Lung (tissue), 11 donors: ENCODE measurements at regions not wholly inside any gene's neighbourhood (a gene's known extent, or its start where the extent isn't known, plus 50 kb on each side); places are given as distances from the start of the nearest gene placed in this dataset.

ENCODE experiments used
- ATAC-seq: fragments of 200-7000 bp; cut with Tn5 transposase; one replicate; pipeline ENCODE4 v1.9.1; 2020; ENCODE audit warnings: moderate number of reproducible peaks; ENCODE audit not compliant: insufficient read depth, low FRiP score
- DNase-seq, 3 donors: peaks; one replicate each; pipeline ENCODE4 v3.0.0-alpha.2; 2013 to 2017
- H3K27ac ChIP-seq, 2 donors: one replicate each; pipeline ENCODE4 v1.5.1; 2013; ENCODE audit warnings: mild to moderate bottlenecking in 2 of 2, moderate library complexity in 2 of 2, control low read depth in 1 of 2, inconsistent platforms in 1 of 2, low read depth in 1 of 2, low read length in 1 of 2
- H3K27me3 ChIP-seq, 3 donors: one replicate each; pipeline ENCODE4 v1.5.1; 2013; ENCODE audit warnings: low read length in 2 of 3; ENCODE audit not compliant: control insufficient read depth in 3 of 3, insufficient read depth in 3 of 3
- H3K36me3 ChIP-seq, 4 donors: one replicate each; pipeline ENCODE4 v1.5.1; 2013; ENCODE audit warnings: low read length in 4 of 4, mild to moderate bottlenecking in 1 of 4, moderate library complexity in 1 of 4; ENCODE audit not compliant: control insufficient read depth in 4 of 4, insufficient read depth in 4 of 4
- H3K4me1 ChIP-seq, 5 donors: one replicate each; pipeline ENCODE4 v1.5.1; 2013; ENCODE audit warnings: low read length in 5 of 5, mild to moderate bottlenecking in 2 of 5, moderate library complexity in 1 of 5; ENCODE audit not compliant: control insufficient read depth in 5 of 5, insufficient read depth in 5 of 5
- H3K4me3 ChIP-seq: one replicate; pipeline ENCODE4 v1.5.1; 2013; ENCODE audit warnings: mild to moderate bottlenecking, control low read depth, moderate library complexity
- H3K9ac ChIP-seq, 2 donors: one replicate each; pipeline ENCODE4 v1.5.1; 2013; ENCODE audit warnings: low read length in 2 of 2, control low read depth in 1 of 2; ENCODE audit not compliant: insufficient read depth in 1 of 2
- H3K9me3 ChIP-seq, 4 donors: one replicate each; pipeline ENCODE4 v1.5.1; 2013; ENCODE audit warnings: low read length in 3 of 4, mild to moderate bottlenecking in 1 of 4, moderate library complexity in 1 of 4; ENCODE audit not compliant: control insufficient read depth in 4 of 4, insufficient read depth in 3 of 4
- CTCF ChIP-seq: IDR thresholded peaks from 2 replicates; pipeline ENCODE4 v1.5.1; 2012; ENCODE audit warnings: mild to moderate bottlenecking; ENCODE audit errors: control extremely low read depth, extremely low read depth
- WGBS, 2 donors: extraction: QIAGEN DNeasy Blood & Tissue Kit; methylation state at CpG; one replicate each; pipeline ENCODE4 v1.1.7; 2013; 5-methylcytosine and 5-hydroxymethylcytosine counted together
- donor health status: control.
- donor health status: control.
- donor health status: Bipolar disorder and iron deficiency.
- donor health status: healthy.
- donor health status: DM: yes; HTN: yes; CAD: no.

GRCh38 chr12:66765204-66765603, 86.3 kb upstream of the GRIP1 start:
- H3K4me3 ChIP-seq = no peak overlapping the region
- ATAC-seq (no peak), DNase-seq (no peak)
- peaks cover 0 to 2% (median 0%) of the 10 kb centered on the region in 4 donors for H3K9me3 ChIP-seq
- no peak overlapping the region for H3K27ac ChIP-seq
- H3K36me3 ChIP-seq = no peaks in the 10 kb centered on the region
- H3K9ac ChIP-seq = no peak overlapping the region
- WGBS, 2 donors = 84 to 96% methylated on average over 1 of the region's 1 CpG
- TF ChIP-seq CTCF = no peak
- H3K27me3 ChIP-seq = no peaks in the 10 kb centered on the region
- no peaks in the 10 kb centered on the region for H3K4me1 ChIP-seq

GRCh38 chr12:66767536-66767935, 88.7 kb upstream of the GRIP1 start:
- H3K36me3 ChIP-seq = no peaks in the 10 kb centered on the region
- DNase-seq = no peak
- no peak for TF ChIP-seq CTCF
- no peaks in the 10 kb centered on the region for H3K4me1 ChIP-seq
- no peak overlapping the region for H3K9ac ChIP-seq
- no peak overlapping the region for H3K27ac ChIP-seq
- ATAC-seq = no peak
- WGBS, 2 donors = 81 to 88% methylated on average over 7 of the region's 7 CpGs
- H3K9me3 ChIP-seq = peaks cover 0 to 2% (median 0%) of the 10 kb centered on the region in 4 donors
- H3K27me3 ChIP-seq = no peaks in the 10 kb centered on the region
- no peak overlapping the region for H3K4me3 ChIP-seq

GRCh38 chr12:66768293-66768692, 89.4 kb upstream of the GRIP1 start:
- Histone ChIP-seq H3K9me3 (peaks cover 0 to 2% (median 0%) of the 10 kb centered on the region in 4 donors), H3K27me3 (no peaks in the 10 kb centered on the region), H3K36me3 (no peaks in the 10 kb centered on the region), H3K4me1 (no peaks in the 10 kb centered on the region), H3K27ac (no peak overlapping the region), H3K9ac (no peak overlapping the region), H3K4me3 (no peak overlapping the region)
- no peak for DNase-seq
- no peak for ATAC-seq
- TF ChIP-seq CTCF = no peak
- WGBS, 2 donors = 82 to 88% methylated on average over 5 of the region's 5 CpGs

GRCh38 chr12:66774929-66775328, 96.1 kb upstream of the GRIP1 start:
- DNase-seq = no peak

More at GRCh38 chr12:66774929-66775328, 96.1 kb upstream of the GRIP1 start:
- H3K4me1 ChIP-seq = no peaks in the 10 kb centered on the region
- H3K27ac ChIP-seq = no peak overlapping the region
- TF ChIP-seq CTCF = no peak
- H3K27me3 ChIP-seq = peaks cover 0 to 3% (median 0%) of the 10 kb centered on the region in 3 donors
- no peaks in the 10 kb centered on the region for H3K36me3 ChIP-seq
- H3K9ac ChIP-seq = no peak overlapping the region
- no peaks in the 10 kb centered on the region for H3K9me3 ChIP-seq
- H3K4me3 ChIP-seq = no peak overlapping the region
- no peak for ATAC-seq
